ENCODE measurements at regions not wholly inside any gene's neighbourhood (a gene's known extent, or its start where the extent isn't known, plus 50 kb on each side); places are given as distances from the start of the nearest gene placed in this dataset.

DNA sequence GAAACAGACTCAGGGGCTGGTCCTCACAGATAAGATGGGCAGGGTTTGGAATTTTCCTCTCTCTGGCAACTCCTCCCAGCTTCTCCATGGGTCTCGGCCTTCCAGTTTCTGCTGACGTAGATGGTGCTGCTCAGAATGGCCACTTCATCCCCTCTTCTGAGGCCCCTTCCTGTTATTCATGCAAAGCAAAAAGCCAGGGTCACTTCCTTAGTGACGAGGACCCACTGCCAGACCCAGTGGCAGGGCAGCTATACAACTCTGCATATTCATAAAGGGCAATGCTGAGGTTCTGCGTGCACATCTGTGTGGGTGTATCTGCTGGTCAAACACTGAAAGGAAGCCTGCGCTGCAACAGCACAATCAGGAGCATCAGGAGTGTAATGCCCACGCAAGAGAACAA lies 108.8 kb downstream of the WSCD1 start:
- Histone ChIP-seq H3K27ac (no peak overlapping the region), H3K4me3 (no peak overlapping the region), H3K9me3 (no peaks in the 10 kb centered on the region), H3K4me1 (no peaks in the 10 kb centered on the region), H3K36me3 (no peaks in the 10 kb centered on the region), H3K27me3 (no peaks in the 10 kb centered on the region)
- ATAC-seq (no peak), DNase-seq (no peak)
- no peak for TF ChIP-seq POLR2A (IDR thresholded peaks at IDR 0.05)
- intact Hi-C loops (cut with DNase I; ENCODE audit: low total_unique reads) (no loop called here), in situ Hi-C loops (cut with MboI; ENCODE audit: low sequenced_read_pairs in 4 of 4) (no loop called here)

DNA sequence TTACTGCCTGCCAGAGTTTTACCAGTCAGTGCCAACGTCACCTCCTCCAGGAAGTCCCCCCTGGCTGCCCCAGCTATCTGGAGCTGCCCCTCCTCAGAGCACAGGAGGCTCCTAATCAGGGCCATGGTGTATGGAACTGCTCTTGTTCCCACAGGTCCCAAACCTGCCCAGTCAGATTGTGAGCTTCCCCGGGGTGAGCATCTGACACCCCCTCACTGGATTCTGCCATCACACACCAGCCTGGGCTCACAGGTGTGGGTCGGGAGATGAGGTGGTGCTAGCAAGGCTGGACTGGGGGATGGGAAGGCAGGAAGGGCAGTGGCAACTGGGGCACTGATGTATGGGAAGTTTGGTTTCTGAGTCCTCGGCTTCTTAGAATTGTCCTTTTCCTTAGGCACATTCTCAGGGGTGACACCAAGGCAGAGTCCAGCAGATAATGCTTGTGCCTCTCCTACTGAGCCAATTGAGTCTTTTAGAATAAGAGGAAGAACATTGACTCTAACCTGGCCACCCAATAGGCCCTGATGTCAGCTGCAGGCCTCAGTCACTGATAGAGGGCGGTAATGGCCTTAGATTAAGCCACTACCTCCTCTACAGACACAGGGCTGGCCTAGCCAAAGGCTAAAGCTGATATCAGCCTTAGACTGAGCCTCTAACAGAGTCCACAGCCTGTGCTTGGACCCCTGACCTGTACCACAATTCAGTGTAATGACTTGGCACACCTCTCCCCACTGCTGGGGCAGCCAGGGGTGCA lies 107.9 kb downstream of the WSCD1 start:
- DNase-seq (no peak), ATAC-seq (no peak)
- Histone ChIP-seq H3K27ac (no peak overlapping the region), H3K4me3 (no peak overlapping the region), H3K36me3 (no peaks in the 10 kb centered on the region), H3K9me3 (no peaks in the 10 kb centered on the region), H3K27me3 (no peaks in the 10 kb centered on the region), H3K4me1 (no peaks in the 10 kb centered on the region)
- TF ChIP-seq, protein P1, sequence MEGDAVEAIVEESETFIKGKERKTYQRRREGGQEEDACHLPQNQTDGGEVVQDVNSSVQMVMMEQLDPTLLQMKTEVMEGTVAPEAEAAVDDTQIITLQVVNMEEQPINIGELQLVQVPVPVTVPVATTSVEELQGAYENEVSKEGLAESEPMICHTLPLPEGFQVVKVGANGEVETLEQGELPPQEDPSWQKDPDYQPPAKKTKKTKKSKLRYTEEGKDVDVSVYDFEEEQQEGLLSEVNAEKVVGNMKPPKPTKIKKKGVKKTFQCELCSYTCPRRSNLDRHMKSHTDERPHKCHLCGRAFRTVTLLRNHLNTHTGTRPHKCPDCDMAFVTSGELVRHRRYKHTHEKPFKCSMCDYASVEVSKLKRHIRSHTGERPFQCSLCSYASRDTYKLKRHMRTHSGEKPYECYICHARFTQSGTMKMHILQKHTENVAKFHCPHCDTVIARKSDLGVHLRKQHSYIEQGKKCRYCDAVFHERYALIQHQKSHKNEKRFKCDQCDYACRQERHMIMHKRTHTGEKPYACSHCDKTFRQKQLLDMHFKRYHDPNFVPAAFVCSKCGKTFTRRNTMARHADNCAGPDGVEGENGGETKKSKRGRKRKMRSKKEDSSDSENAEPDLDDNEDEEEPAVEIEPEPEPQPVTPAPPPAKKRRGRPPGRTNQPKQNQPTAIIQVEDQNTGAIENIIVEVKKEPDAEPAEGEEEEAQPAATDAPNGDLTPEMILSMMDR (IDR thresholded peaks at IDR 0.05 in 4 of 5, conservative IDR thresholded peaks at IDR 0.05 in 1 of 5) = no peak
- no peak for TF ChIP-seq POLR2A (IDR thresholded peaks at IDR 0.05)
- in situ Hi-C loops (cut with MboI; ENCODE audit: low sequenced_read_pairs in 4 of 4) = no loop called here
- intact Hi-C loops (cut with DNase I; ENCODE audit: low total_unique reads) = no loop called here

Data from gastrocnemius medialis (tissue), 4 donors.